ACHN (cell line): ENCODE measurements at regions not wholly inside any gene's neighbourhood (a gene's known extent, or its start where the extent isn't known, plus 50 kb on each side); places are given as distances from the start of the nearest gene placed in this dataset.

Experiments used
- DNase-seq: peaks from one replicate; pipeline ENCODE4 v3.0.0-alpha.2; 2015
- in situ Hi-C: cut with HindIII; loops from 2 replicates; pipeline ENCODE4 v1.10.0; 2017; ENCODE audit warnings: low sequenced_read_pairs, low pct_ligation_motif_present, low pct_unique_long_range_greater_than_20kb

- in situ Hi-C loops = no loop called here
- no peak for DNase-seq
Observed at GRCh38 chr4:43682551-43682950, 766.1 kb downstream of the KCTD8 start.

GRCh38 chr4:43690116-43690515 is 758.5 kb downstream of the KCTD8 start:
- in situ Hi-C loops = no loop called here
- no peak for DNase-seq

GRCh38 chr4:43693876-43694275 is 754.7 kb downstream of the KCTD8 start:
- DNase-seq = no peak
- in situ Hi-C loops = no loop called here

GRCh38 chr4:43709443-43709842 is 739.2 kb downstream of the KCTD8 start:
- in situ Hi-C loops = no loop called here
- DNase-seq = no peak

GRCh38 chr4:43716721-43717395 is 731.8 kb downstream of the KCTD8 start:
- in situ Hi-C loops = no loop called here
- DNase-seq = no peak

- in situ Hi-C loops = no loop called here
- DNase-seq = no peak
Observed at GRCh38 chr4:43718369-43718768, 730.2 kb downstream of the KCTD8 start.

GRCh38 chr4:43732829-43733426 is 715.7 kb downstream of the KCTD8 start:
- in situ Hi-C loops = no loop called here

GRCh38 chr4:43742083-43742482 is 706.5 kb downstream of the KCTD8 start:
- DNase-seq = no peak

More at GRCh38 chr4:43732829-43733426, 715.7 kb downstream of the KCTD8 start:
- no peak for DNase-seq

GRCh38 chr4:43754566-43754965 is 694.0 kb downstream of the KCTD8 start:
- in situ Hi-C loops = no loop called here
- DNase-seq = no peak

More at GRCh38 chr4:43742083-43742482, 706.5 kb downstream of the KCTD8 start:
- in situ Hi-C loops = no loop called here

GRCh38 chr4:43757147-43757546 is 691.5 kb downstream of the KCTD8 start:
- DNase-seq = peak; percentile 28
- in situ Hi-C loops = no loop called here

GRCh38 chr4:43758836-43759235 is 689.8 kb downstream of the KCTD8 start:
- in situ Hi-C loops = no loop called here
- no peak for DNase-seq

GRCh38 chr4:43763029-43763610 is 685.5 kb downstream of the KCTD8 start:
- peak; percentile 47 for DNase-seq
- in situ Hi-C loops = no loop called here

- no peak for DNase-seq
- in situ Hi-C loops = no loop called here
Observed at GRCh38 chr4:43765514-43765913, 683.1 kb downstream of the KCTD8 start.

GRCh38 chr4:43766648-43767047 is 682.0 kb downstream of the KCTD8 start:
- in situ Hi-C loops = no loop called here
- DNase-seq = no peak

GRCh38 chr4:43776371-43776770 is 672.2 kb downstream of the KCTD8 start:
- DNase-seq = peak; percentile 39
- in situ Hi-C loops = no loop called here

GRCh38 chr4:43778187-43778915 is 670.3 kb downstream of the KCTD8 start:
- DNase-seq = no peak
- in situ Hi-C loops = no loop called here

GRCh38 chr4:43781125-43781524 is 667.5 kb downstream of the KCTD8 start:
- in situ Hi-C loops = no loop called here
- DNase-seq = no peak

- no peak for DNase-seq
- in situ Hi-C loops = no loop called here
Observed at GRCh38 chr4:43782391-43782790, 666.2 kb downstream of the KCTD8 start.

- in situ Hi-C loops = no loop called here
- no peak for DNase-seq
Observed at GRCh38 chr4:43816116-43816515, 632.5 kb downstream of the KCTD8 start.
